Panc1 (cell line): ENCODE measurements at regions not wholly inside any gene's neighbourhood (a gene's known extent, or its start where the extent isn't known, plus 50 kb on each side); places are given as distances from the start of the nearest gene placed in this dataset.

Source experiments
- POLR2AphosphoS5 ChIP-seq: IDR thresholded peaks from 2 replicates; pipeline ENCODE4 v1.6.1; 2012; ENCODE audit warnings: mild to moderate bottlenecking, low read depth, low read length, moderate library complexity
- SIN3A ChIP-seq: IDR thresholded peaks from 2 replicates; pipeline ENCODE4 v1.6.1; 2012; ENCODE audit warnings: low read depth, mild to moderate bottlenecking, low read length, moderate library complexity, borderline replicate concordance; ENCODE audit not compliant: insufficient read depth

- TF ChIP-seq SIN3A (no peak), POLR2AphosphoS5 (no peak)
These were observed 146.6 kb downstream of the GAS1 start for GRCh38 chr9:86800681-86801080.
